ENCODE measurements at regions not wholly inside any gene's neighbourhood (a gene's known extent, or its start where the extent isn't known, plus 50 kb on each side); places are given as distances from the start of the nearest gene placed in this dataset.

DNA sequence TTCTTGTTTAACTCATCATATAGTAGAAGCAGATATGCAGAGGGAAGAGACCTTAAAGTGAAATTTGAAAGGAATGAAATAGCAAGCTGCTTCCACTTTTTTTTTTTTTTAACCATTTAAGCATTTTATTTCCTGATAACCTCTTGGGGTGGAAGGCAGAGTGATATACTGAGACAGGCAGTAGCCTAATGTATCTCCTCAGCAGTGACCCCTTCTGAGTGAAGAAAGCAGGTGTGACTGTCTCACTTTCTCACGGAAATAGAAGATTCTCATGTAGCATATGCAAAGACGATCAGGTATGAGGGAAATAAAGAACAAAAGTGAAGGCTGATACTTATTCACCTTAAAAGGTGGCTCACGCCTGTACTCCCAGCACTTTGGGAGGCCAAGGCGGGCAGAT is 187.1 kb upstream of the STXBP5 start:
- Mint-ChIP-seq H3K9me3 (no peaks in the 10 kb centered on the region), H3K27me3 (peaks cover 0 to 7% of the 10 kb centered on the region in 2 donors), H3K4me3 (no peak overlapping the region), H3K27ac (no peak overlapping the region), H3K36me3 (no peaks in the 10 kb centered on the region), H3K4me1 (no peaks in the 10 kb centered on the region)
- ATAC-seq (replicated peaks) (no peak), DNase-seq (no peak)

DNA sequence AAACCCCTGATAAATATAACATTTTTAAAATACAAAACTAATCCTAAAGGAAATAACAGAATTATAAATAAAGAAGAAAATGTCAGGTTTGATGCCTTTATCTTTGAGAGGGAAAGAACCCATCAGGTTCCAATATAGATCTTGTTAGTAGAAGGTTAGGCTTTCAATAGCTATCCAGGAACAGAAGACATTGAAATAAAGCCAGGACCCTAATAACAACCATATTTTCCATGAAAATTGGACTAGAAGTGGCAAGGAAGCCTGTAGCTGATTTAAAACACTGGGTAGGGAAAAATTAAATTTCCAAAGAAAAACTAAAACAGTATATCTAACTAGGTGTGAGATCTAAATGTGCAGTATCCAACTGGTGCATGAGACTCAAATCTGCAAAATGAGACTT is 185.2 kb upstream of the STXBP5 start:
- no peak for ATAC-seq (replicated peaks)
- H3K4me1 Mint-ChIP-seq = no peaks in the 10 kb centered on the region

DNA sequence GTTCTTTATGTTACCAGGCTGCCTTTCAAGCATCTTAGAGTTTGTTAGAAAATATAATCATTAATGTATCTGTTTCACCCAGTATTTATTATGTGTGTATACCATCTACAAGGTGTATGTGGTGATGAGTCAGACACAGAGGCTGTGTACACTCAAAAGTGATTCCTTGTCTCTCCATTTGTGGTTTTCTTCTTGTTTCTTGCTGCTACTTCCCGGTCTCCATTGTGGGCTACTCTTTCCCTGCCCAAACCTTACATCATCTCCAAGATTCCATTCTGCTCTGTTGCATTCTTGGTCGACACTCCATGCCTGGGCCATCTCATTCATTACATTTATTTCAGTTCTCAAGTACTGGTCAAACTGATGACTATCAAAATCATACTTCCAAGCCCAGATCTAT is 182.2 kb upstream of the STXBP5 start:
- Mint-ChIP-seq H3K4me3 (no peak overlapping the region), H3K4me1 (no peaks in the 10 kb centered on the region), H3K27me3 (peaks cover 0 to under 1% of the 10 kb centered on the region in 2 donors), H3K9me3 (no peaks in the 10 kb centered on the region), H3K36me3 (no peaks in the 10 kb centered on the region), H3K27ac (no peak overlapping the region)
- no peak for ATAC-seq (replicated peaks)
- no peak for DNase-seq

More for the DNA sequence above, 185.2 kb upstream of the STXBP5 start:
- Mint-ChIP-seq H3K27me3 (peaks cover 0 to 7% of the 10 kb centered on the region in 2 donors), H3K9me3 (no peaks in the 10 kb centered on the region), H3K4me3 (no peak overlapping the region), H3K36me3 (no peaks in the 10 kb centered on the region), H3K27ac (no peak overlapping the region)
- DNase-seq = no peak

DNA sequence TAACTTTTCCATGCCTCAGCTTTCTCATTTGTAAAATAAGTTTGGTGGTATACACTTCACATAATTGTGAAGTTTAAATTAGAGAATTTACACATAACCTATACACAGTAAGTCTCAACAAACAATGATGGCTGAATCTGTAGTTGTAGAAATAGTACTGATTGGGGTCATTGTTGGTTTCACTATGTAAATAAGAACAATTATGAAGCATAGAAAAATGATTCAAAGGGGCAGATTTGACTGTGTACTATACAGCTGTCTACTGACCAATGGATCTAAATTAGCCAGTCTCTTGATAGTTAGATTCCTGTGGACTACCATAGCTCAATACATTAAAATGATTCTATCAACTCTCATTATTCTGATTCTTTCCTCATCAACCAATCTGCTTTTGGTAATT is 181.1 kb upstream of the STXBP5 start:
- Mint-ChIP-seq H3K27me3 (no peaks in the 10 kb centered on the region), H3K9me3 (no peaks in the 10 kb centered on the region), H3K36me3 (no peaks in the 10 kb centered on the region), H3K4me1 (no peaks in the 10 kb centered on the region), H3K4me3 (no peak overlapping the region), H3K27ac (no peak overlapping the region)
- no peak for DNase-seq
- ATAC-seq (replicated peaks) = no peak

DNA sequence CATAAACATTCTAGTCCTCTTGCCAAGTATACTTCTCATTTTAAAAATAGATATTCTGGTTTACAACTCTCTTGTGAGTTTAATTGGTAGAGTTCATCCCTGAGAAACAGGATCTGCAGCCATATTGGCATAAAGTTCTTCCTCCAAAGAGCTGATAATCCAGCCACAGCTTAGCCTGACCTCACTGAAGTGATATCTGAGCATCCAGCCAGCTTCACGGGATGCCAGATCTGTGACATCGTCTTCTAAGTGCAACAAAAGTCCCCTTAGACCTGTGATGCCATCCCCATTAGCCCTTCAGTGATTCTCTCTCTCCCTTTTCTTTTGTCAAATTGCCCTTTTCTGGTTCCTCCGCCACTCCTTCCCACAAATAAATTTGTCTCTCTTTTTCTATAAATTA is 180.6 kb upstream of the STXBP5 start:
- ATAC-seq (replicated peaks) (no peak), DNase-seq (no peak)
- Mint-ChIP-seq H3K27ac (no peak overlapping the region), H3K9me3 (no peaks in the 10 kb centered on the region), H3K4me1 (no peaks in the 10 kb centered on the region), H3K4me3 (no peak overlapping the region), H3K36me3 (no peaks in the 10 kb centered on the region), H3K27me3 (no peaks in the 10 kb centered on the region)

DNA sequence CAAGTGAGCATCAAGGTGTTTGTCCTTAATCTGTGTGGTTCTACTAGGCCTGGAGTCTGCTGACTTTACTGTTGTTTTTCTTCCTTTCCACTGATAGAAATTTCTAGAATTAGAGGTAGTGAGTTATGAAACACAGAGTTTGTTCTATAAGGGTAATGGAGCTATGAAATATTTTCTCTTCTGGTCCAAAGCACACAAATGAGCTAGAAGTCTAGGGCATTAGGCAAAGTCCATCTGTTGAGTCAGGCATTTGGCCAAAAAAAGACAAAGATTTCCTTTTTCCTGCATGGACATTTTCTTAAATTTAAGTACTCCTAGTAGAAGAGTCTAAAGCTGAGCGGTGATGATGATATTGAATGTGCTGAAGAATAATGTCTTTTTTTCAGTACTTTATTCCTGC is 174.3 kb upstream of the STXBP5 start:
- ATAC-seq (replicated peaks) (no peak), DNase-seq (no peak)
- Mint-ChIP-seq H3K4me3 (no peak overlapping the region), H3K27me3 (no peaks in the 10 kb centered on the region), H3K36me3 (no peaks in the 10 kb centered on the region), H3K27ac (no peak overlapping the region), H3K9me3 (no peaks in the 10 kb centered on the region), H3K4me1 (no peaks in the 10 kb centered on the region)

DNA sequence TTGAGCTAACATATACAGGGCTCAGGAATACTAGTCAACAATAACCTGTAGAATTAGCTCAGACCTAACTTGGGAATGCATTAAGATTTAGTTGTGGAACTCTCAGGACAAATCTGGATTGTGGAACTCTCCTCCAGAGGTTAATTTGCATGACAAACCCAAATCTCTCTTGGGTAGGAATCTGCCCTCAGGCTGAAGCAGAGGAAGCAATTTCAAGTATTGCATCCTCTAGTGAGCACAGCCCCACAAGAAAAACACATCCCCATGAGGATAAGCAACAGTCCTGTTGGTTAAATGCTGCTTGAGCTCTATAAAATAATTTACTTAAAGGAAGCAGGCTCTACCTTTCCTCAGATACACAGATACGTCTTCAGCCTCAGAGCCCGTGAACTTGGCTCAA is 170.9 kb upstream of the STXBP5 start:
- Mint-ChIP-seq H3K4me1 (no peaks in the 10 kb centered on the region), H3K9me3 (no peaks in the 10 kb centered on the region), H3K27me3 (no peaks in the 10 kb centered on the region), H3K4me3 (no peak overlapping the region), H3K27ac (no peak overlapping the region), H3K36me3 (no peaks in the 10 kb centered on the region)
- DNase-seq = no peak
- no peak for ATAC-seq (replicated peaks)

DNA sequence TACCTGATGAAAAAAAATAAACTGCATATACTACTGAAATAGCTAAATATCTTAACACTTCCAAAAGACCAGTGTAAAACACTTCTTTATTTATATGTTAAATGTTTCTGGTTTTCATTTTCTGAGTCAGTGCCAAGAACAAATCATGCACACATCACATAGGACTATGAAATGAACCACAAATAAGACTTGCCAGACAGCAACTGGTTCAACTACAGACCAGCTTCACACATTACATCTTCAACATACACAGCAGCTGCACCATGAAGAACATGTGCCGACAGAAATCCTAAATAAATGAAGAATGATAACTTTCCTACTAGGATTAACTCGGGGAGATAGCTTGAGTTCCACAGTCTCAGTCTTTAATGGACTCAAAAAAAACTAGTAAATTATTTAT is 168.3 kb upstream of the STXBP5 start:
- no peak for ATAC-seq (replicated peaks)
- no peak for DNase-seq
- Mint-ChIP-seq H3K36me3 (no peaks in the 10 kb centered on the region), H3K27me3 (peaks cover 0 to 3% of the 10 kb centered on the region in 2 donors), H3K4me1 (no peaks in the 10 kb centered on the region), H3K4me3 (no peak overlapping the region), H3K9me3 (no peaks in the 10 kb centered on the region), H3K27ac (no peak overlapping the region)

DNA sequence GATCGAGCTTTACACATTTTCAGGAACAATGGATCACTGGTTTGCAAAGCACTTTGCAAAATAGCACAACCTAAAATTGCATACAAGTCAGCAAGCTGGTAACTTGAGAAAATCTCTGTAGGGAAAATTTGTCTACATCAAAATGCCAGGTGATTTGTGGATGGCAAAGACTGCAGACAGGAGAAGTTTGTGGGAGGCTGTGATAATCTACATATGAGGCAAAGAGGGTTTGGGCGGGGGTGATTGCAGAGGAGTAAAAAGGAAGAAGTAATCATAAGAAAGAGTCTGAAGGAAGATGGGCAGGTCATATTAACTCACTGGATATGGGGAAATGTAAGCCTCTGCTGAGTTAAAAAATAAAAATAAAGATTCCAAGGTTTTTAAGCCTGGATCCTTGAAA is 166.3 kb upstream of the STXBP5 start:
- H3K36me3 Mint-ChIP-seq = no peaks in the 10 kb centered on the region
- H3K27me3 Mint-ChIP-seq = peaks cover 0 to 3% of the 10 kb centered on the region in 2 donors
- no peaks in the 10 kb centered on the region for H3K9me3 Mint-ChIP-seq
- H3K27ac Mint-ChIP-seq = no peak overlapping the region
- H3K4me3 Mint-ChIP-seq = no peak overlapping the region
- no peaks in the 10 kb centered on the region for H3K4me1 Mint-ChIP-seq
- ATAC-seq (replicated peaks) (no peak), DNase-seq (no peak)

DNA sequence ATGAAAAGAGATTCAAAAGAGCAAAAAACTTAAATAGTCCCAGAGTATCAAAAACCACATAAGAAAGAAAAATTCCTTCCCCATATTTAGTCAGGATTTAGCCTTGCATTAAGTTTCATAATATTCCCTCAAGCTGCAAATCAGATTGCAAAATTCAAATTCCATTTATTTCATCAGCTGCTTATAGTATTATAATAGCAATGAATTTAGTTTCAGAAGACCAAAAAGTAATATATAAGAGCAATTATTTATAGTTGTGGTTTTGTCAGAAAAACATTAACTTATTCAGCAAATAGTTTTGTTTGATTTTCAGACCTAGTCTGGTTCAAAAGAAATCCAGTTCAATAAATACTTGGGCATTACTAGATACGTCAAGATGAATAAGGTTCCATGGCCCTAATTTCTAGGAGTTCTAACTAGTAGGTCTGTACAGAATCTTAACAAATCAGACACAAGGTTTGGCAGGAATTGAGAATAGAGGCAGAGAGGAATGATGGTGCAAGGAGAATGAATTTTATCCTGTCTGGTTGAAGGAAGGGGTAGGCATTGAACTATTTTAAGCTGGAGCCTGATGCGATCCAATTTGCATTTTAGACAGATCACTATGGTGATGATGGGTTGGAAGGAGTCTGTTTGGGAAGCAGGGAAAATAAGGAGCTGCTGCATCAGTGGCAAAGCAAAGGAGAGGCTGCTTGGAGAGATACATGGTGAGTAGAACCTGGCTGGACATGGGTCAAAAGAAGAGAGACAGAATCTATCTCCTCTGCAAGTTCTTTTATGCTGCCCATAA is 163.9 kb upstream of the STXBP5 start:
- Mint-ChIP-seq H3K36me3 (peaks cover 0 to 5% of the 10 kb centered on the region in 2 donors), H3K9me3 (peaks cover 8 to 9% of the 10 kb centered on the region in 2 donors), H3K27me3 (peaks cover 0 to 3% of the 10 kb centered on the region in 2 donors), H3K27ac (no peak overlapping the region), H3K4me1 (no peaks in the 10 kb centered on the region), H3K4me3 (no peak overlapping the region)
- DNase-seq (no peak), ATAC-seq (replicated peaks) (no peak)

DNA sequence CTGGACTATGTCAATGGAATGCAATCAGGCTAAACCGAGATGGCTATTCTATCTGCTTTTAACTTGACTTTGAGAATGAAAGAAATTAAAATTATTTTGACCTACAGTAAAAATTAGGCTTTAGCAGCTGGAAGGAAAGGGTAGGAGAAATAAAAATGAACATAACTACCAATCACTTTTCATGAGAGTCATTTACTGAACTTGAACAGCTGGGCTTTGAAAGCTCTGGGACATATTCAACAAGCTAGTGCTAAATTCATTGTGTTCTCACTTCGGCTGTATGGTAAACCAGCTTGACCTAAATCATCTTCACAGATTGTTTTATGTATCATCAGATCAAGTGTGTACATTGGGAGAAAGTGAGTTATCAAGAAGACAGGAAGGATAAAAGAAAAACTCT is 161.5 kb upstream of the STXBP5 start:
- Mint-ChIP-seq H3K27me3 (peaks cover 0 to 3% of the 10 kb centered on the region in 2 donors), H3K4me1 (no peaks in the 10 kb centered on the region), H3K9me3 (peaks cover 8 to 9% of the 10 kb centered on the region in 2 donors), H3K4me3 (no peak overlapping the region), H3K27ac (no peak overlapping the region), H3K36me3 (peaks cover 0 to 5% of the 10 kb centered on the region in 2 donors)
- DNase-seq (no peak), ATAC-seq (replicated peaks) (no peak)

DNA sequence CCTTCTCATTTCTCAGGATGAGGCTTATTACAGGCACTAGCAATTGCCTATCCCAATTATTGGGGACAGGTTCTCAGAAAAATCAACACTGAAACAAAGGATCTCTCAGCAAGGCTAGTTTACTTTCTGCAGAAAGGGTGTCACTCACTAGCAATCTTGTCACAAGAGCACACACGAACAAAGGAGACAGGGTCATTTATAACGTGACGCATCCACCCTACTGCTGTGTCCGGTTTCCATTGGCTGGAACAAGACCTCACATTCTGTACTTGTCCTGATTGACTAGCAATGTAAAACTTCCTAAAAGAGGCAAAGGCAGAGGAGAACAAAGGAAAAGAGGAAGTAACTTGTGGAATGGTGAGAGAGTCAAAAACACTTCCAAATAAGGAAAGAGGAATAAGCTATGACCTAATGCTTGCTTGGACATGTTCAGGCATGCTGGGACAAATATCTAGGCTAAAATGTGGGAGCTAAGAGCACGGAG is 160.2 kb upstream of the STXBP5 start:
- Mint-ChIP-seq H3K36me3 (peaks cover 0 to 5% of the 10 kb centered on the region in 2 donors), H3K9me3 (peaks cover 8 to 9% of the 10 kb centered on the region in 2 donors), H3K27ac (no peak overlapping the region), H3K27me3 (peaks cover 0 to 3% of the 10 kb centered on the region in 2 donors), H3K4me3 (no peak overlapping the region), H3K4me1 (no peaks in the 10 kb centered on the region)
- DNase-seq = no peak
- ATAC-seq (replicated peaks) = no peak

DNA sequence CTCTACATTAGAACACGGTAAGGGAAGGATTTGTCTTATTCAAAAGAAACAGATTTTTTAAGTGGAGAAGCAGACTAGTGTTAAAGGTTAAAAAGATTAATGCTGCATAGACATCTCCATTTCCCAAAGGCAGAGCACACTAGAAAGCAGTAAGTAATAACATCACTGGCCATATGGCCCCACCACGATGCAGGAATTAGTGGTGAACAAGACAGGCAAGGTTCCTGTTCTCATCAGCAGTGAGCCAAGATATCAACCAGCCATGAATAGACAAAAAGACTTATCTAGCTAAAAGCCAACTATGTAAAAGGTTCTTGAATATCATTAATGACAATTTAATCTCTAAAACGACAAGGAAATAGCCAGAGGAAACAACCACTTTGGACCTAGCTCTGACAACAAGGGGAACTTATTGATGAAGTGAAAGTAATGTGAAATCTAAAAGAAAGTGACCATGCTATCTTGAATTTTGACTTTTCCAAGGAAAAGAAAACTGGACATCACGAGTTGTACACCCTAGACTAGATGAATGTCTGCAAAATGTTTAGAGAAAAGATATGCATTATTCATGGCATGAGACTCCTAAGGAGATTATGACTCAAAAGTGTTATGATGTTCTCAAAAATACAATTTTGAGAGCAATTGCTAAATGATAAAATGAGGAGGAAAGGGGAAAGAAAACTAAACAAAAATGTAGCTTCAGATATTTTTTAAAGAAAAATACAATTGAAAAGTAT is 157.9 kb upstream of the STXBP5 start:
- no peaks in the 10 kb centered on the region for H3K27me3 Mint-ChIP-seq
- peaks cover 8 to 9% of the 10 kb centered on the region in 2 donors for H3K9me3 Mint-ChIP-seq
- DNase-seq (no peak), ATAC-seq (replicated peaks) (no peak)
- H3K4me3 Mint-ChIP-seq = no peak overlapping the region
- no peak overlapping the region for H3K27ac Mint-ChIP-seq
- H3K36me3 Mint-ChIP-seq = peaks cover 0 to 5% of the 10 kb centered on the region in 2 donors
- no peaks in the 10 kb centered on the region for H3K4me1 Mint-ChIP-seq

DNA sequence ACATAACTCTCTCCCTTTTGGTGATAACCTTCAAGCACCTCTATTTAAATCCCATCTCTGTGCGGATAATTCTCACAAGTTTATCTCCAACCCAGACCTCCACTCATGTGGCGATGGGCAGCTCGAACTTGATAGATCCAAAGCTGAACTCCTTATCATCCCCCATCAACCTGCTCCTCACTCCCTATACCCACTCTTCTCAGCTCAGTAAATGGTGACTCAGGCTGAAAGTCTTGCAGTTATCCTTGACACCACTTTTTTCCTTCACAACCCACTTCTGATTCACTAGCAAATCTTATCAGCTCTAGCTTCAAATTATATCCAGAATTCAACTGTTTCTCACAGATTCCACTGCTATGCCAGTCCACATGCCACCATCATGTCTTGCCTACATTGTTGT is 155.3 kb upstream of the STXBP5 start:
- Mint-ChIP-seq H3K9me3 (peaks cover 3 to 4% of the 10 kb centered on the region in 2 donors), H3K27ac (no peak overlapping the region), H3K36me3 (peaks cover 0 to 2% of the 10 kb centered on the region in 2 donors), H3K27me3 (no peaks in the 10 kb centered on the region), H3K4me1 (no peaks in the 10 kb centered on the region), H3K4me3 (no peak overlapping the region)
- ATAC-seq (replicated peaks) (no peak), DNase-seq (no peak)
